MCF 10A (cell line): ENCODE measurements at regions not wholly inside any gene's neighbourhood (a gene's known extent, or its start where the extent isn't known, plus 50 kb on each side); places are given as distances from the start of the nearest gene placed in this dataset.

Experiments
- BruUV-seq: library from RNA; stranded (reverse); fragments of 400-500 nt; replicated peaks from 2 replicates; lab custom pipeline; 2021; lab: Mats Ljungman, UMichigan
- CTCF ChIA-PET: fragments of 300-600 bp; sonication (Branson Sonifier 250); formaldehyde crosslinking; extraction: SDS; loops from one replicate; lab custom pipeline; 2021; ENCODE audit warnings: antibody characterized with exemption, inconsistent platforms; lab: Yijun Ruan, JAX
- POLR2A ChIA-PET: fragments of 300-600, 350-650 bp; sonication (Branson Sonifier 250); formaldehyde crosslinking; extraction: SDS; loops from one replicate; lab custom pipeline; 2020; ENCODE audit warnings: antibody characterized with exemption, inconsistent platforms; lab: Yijun Ruan, JAX
- DNase-seq: peaks from one replicate; pipeline ENCODE4 v3.0.0-alpha.2; 2018; ENCODE audit not compliant: unreplicated experiment
- H3K27ac Mint-ChIP-seq: one replicate; pipeline ENCODE4 v1.8.0; 2022; ENCODE audit warnings: mild to moderate bottlenecking, low read depth, mixed read lengths; ENCODE audit not compliant: unreplicated experiment
- H3K27me3 Mint-ChIP-seq: one replicate; pipeline ENCODE4 v1.8.0; 2022; ENCODE audit warnings: mixed read lengths; ENCODE audit not compliant: insufficient read depth, unreplicated experiment
- H3K36me3 Mint-ChIP-seq: one replicate; pipeline ENCODE4 v1.8.0; 2022; ENCODE audit warnings: mild to moderate bottlenecking, moderate library complexity, mixed read lengths; ENCODE audit not compliant: insufficient read depth, unreplicated experiment
- H3K4me1 Mint-ChIP-seq: one replicate; pipeline ENCODE4 v1.8.0; 2022; ENCODE audit warnings: mixed read lengths; ENCODE audit not compliant: insufficient read depth, unreplicated experiment
- H3K4me3 Mint-ChIP-seq: one replicate; pipeline ENCODE4 v1.8.0; 2022; ENCODE audit warnings: mild to moderate bottlenecking, moderate library complexity, mixed read lengths; ENCODE audit not compliant: unreplicated experiment
- H3K9me3 Mint-ChIP-seq: one replicate; pipeline ENCODE4 v1.8.0; 2022; ENCODE audit warnings: mixed read lengths; ENCODE audit not compliant: unreplicated experiment
- intact Hi-C: fragments of 100-400 bp; cut with micrococcal nuclease; formaldehyde crosslinking; loops from 2 replicates; pipeline ENCODE4 v1.14.1; 2022
- TF ChIP-seq, protein P1 (sequence below): fragments of 200-600 bp; IDR thresholded peaks from one replicate; pipeline ENCODE4 v1.8.0; 2022; ENCODE audit warnings: antibody characterized with exemption, mild to moderate bottlenecking; ENCODE audit not compliant: unreplicated experiment

DNA sequence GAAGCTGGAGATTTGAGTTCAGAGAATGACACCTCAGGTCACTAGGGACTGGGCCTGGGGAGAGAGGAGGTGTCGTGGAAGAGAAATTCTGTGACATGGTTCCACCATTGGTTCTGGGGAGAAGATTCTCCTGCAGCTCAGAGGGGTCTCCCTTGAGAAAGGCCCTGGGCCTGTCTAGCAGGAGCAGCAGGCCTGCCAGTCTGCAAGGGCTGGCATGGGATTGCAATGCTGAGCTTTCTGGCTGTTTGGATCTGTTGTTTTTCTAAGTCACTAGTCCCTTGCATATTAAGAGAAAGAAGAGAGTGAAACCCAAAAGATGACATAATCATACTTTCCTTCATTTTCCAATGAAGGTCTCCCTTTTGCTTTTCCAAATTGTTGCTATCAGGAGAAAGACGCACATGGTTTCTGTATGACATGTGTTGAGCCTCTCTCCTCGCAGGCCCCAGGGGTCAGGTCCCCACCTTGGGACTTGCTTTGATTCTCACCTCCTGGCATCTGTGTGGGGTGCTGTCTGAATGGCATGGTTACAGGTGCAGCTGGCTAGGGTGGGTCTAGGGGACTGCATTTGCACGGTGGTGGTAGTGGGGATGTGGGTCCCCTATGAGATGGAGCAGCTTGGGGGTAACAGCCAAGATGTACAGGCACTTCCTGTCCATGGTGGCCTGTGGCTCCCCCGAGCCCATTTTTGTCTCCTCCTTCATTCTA is 117.8 kb downstream of the GLI2 start:
- Mint-ChIP-seq H3K4me1 (no peaks in the 10 kb centered on the region), H3K27me3 (no peaks in the 10 kb centered on the region), H3K9me3 (peaks cover 9% of the 10 kb centered on the region), H3K27ac (no peak overlapping the region), H3K36me3 (no peaks in the 10 kb centered on the region), H3K4me3 (no peak overlapping the region)
- BruUV-seq, result no TSS peak
- CTCF ChIA-PET, result interaction anchor here (0.7 kb wide), 1 partner anchor 173 kb away, joined by 3 read pairs; no protein-coding TSS in a partner anchor
- TF ChIP-seq, protein P1, sequence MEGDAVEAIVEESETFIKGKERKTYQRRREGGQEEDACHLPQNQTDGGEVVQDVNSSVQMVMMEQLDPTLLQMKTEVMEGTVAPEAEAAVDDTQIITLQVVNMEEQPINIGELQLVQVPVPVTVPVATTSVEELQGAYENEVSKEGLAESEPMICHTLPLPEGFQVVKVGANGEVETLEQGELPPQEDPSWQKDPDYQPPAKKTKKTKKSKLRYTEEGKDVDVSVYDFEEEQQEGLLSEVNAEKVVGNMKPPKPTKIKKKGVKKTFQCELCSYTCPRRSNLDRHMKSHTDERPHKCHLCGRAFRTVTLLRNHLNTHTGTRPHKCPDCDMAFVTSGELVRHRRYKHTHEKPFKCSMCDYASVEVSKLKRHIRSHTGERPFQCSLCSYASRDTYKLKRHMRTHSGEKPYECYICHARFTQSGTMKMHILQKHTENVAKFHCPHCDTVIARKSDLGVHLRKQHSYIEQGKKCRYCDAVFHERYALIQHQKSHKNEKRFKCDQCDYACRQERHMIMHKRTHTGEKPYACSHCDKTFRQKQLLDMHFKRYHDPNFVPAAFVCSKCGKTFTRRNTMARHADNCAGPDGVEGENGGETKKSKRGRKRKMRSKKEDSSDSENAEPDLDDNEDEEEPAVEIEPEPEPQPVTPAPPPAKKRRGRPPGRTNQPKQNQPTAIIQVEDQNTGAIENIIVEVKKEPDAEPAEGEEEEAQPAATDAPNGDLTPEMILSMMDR, result no peak
- intact Hi-C loops, result no loop called here
- POLR2A ChIA-PET, result no interaction called here
- no peak for DNase-seq

DNA sequence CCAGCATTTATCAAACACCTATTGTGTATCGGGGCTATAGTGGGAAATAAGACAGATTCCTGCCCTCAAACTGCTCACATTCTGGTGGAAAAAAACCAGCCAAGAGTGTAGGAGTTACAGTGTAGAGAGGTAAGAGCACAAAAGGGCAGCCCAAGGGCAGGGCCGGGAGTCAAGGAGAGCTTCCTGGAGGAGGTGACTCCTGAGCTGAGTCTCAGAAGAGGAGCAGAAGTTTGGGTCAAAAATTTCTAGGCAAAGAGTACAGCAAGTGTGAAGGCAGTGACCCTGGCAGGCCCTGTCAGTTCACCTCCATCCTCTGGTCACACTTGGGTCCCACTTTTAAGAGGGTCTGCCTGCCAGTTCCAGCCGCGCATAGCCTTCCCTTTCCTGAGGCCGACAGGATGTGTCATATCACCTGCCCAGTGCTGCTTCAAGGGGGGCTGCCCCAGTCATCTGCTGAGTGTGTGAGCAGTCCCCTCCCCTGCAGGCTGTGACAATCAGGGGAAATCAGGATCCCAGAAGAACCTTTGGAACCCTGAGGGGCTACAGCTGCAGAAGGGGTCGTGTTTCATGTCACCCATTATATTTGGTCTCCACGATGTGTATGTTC is 118.4 kb downstream of the GLI2 start:
- TF ChIP-seq, protein P1, result no peak
- H3K27ac Mint-ChIP-seq, result no peak overlapping the region
- H3K9me3 Mint-ChIP-seq, result peaks cover 2% of the 10 kb centered on the region
- BruUV-seq, result no TSS peak
- H3K4me1 Mint-ChIP-seq, result no peaks in the 10 kb centered on the region
- DNase-seq, result no peak
- no peak overlapping the region for H3K4me3 Mint-ChIP-seq
- ChIA-PET POLR2A (no interaction called here), CTCF (interaction anchor here (0.7 kb wide), 1 partner anchor 174 kb away, joined by 3 read pairs; no protein-coding TSS in a partner anchor)
- intact Hi-C loops, result no loop called here
- H3K36me3 Mint-ChIP-seq, result no peaks in the 10 kb centered on the region
- no peaks in the 10 kb centered on the region for H3K27me3 Mint-ChIP-seq

DNA sequence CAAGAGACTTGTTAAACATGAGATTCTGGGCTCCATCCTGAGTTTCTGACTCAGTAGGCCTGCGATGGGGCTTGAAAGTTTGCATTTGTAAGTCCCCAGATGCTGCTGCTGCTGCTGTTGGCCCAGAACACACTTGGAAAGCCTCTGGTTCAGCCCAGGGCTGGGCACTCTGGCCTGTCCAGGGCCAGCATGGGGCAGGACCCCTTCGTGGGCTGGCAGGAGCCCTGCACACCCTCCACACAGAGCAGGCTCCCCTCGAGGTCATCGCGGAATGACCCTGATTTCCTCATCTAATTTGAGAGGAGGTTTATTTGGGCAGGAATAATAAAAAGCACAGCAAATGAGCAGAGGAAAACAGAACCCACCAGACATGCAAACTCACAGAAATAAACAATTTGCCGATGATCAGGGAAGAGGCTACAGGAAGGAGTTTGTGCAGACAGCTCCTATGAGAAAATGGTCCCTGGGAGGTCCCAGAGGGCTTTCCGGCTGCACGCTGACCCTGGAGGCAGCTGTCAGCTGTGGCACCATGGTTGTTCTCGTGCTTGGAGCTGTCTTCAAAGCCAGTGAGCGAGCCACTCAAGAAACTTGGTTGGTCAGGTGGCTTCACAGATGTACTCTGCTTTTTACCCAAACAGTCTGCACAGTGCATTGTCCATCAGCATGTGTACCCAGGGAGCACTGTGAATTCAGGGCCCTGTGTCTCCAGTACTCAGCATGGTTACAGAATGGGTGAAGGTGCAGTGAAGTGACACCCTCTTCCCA is 119.3 kb downstream of the GLI2 start:
- Mint-ChIP-seq H3K27ac (no peak overlapping the region), H3K4me1 (no peaks in the 10 kb centered on the region), H3K27me3 (no peaks in the 10 kb centered on the region), H3K9me3 (no peaks in the 10 kb centered on the region), H3K4me3 (no peak overlapping the region), H3K36me3 (no peaks in the 10 kb centered on the region)
- no TSS peak for BruUV-seq
- ChIA-PET CTCF (no interaction called here), POLR2A (no interaction called here)
- intact Hi-C loops, result no loop called here
- TF ChIP-seq, protein P1, result no peak
- DNase-seq, result no peak

DNA sequence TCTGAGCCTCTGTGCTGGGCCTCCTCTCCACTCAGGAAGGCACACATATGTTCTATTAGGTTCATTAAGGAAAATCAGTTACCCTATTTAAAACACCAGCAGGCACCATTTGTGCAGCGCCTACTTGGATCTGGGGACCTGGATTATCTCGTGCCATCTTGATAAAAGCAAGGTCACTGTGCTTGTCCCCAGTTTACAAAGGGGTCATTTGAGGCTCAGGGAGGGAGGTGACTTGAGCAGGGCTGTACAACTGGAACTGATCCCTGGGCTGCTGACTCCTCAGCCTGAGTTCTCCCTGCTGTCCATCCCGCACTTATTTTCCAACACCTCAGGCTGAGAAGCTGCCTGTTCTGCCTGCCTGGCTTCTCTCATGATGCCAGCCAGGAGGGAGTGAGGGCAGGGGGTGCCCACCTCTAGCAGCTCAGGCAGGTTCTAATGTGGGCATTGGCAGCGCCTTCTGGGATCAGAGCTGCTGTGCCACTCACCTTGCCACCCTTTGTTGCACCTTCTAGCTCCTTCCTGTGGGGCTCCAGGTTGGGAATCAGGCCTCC is 120.3 kb downstream of the GLI2 start:
- Mint-ChIP-seq H3K27ac (no peak overlapping the region), H3K4me3 (no peak overlapping the region), H3K9me3 (no peaks in the 10 kb centered on the region), H3K4me1 (no peaks in the 10 kb centered on the region), H3K27me3 (no peaks in the 10 kb centered on the region), H3K36me3 (no peaks in the 10 kb centered on the region)
- intact Hi-C loops, result no loop called here
- ChIA-PET POLR2A (no interaction called here), CTCF (interaction anchor here (1.2 kb wide), 1 partner anchor 11 kb away, joined by 5 read pairs; no protein-coding TSS in a partner anchor)
- no peak for DNase-seq
- TF ChIP-seq, protein P1, result no peak
- no TSS peak for BruUV-seq
